ENCODE measurements at regions not wholly inside any gene's neighbourhood (a gene's known extent, or its start where the extent isn't known, plus 50 kb on each side); places are given as distances from the start of the nearest gene placed in this dataset.

DNA sequence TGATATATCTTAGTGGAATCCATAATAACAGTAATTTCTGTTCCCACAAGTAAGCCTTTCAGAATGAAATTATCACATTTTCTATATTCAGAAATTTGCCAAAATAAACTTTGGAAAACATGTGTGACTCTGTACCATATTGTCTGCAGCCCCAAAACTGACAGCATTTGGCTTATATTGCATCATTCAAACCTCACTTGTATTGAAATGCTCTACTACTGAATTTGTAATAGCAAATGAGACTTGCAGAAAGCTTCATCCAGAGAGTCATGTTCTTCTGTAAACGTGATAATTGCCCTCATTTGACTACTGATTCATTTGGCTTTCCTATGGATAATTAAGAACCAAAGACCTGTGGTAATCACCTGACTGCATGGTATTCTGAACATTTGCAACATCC lies 1249.5 kb upstream of the CDH18 start:
- no peak for DNase-seq (ENCODE audit: low read depth in 1 of 2, low spot score in 1 of 2)
- Histone ChIP-seq H3K27me3 (ENCODE audit: insufficient read depth, poor library complexity, severe bottlenecking) (no peaks in the 10 kb centered on the region), H3K27ac (replicated peaks) (no peak overlapping the region), H3K4me3 (replicated peaks; ENCODE audit: insufficient read depth, low read length) (no peak overlapping the region)
- TF ChIP-seq SPI1 (IDR thresholded peaks at IDR 0.05; ENCODE audit: borderline replicate concordance, low read depth), result no peak
- no peak for TF ChIP-seq GABPA (IDR thresholded peaks at IDR 0.05; ENCODE audit: low read depth)
- TF ChIP-seq, protein P1, sequence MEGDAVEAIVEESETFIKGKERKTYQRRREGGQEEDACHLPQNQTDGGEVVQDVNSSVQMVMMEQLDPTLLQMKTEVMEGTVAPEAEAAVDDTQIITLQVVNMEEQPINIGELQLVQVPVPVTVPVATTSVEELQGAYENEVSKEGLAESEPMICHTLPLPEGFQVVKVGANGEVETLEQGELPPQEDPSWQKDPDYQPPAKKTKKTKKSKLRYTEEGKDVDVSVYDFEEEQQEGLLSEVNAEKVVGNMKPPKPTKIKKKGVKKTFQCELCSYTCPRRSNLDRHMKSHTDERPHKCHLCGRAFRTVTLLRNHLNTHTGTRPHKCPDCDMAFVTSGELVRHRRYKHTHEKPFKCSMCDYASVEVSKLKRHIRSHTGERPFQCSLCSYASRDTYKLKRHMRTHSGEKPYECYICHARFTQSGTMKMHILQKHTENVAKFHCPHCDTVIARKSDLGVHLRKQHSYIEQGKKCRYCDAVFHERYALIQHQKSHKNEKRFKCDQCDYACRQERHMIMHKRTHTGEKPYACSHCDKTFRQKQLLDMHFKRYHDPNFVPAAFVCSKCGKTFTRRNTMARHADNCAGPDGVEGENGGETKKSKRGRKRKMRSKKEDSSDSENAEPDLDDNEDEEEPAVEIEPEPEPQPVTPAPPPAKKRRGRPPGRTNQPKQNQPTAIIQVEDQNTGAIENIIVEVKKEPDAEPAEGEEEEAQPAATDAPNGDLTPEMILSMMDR (IDR thresholded peaks at IDR 0.05; ENCODE audit: insufficient read depth, low read length), result no peak
- TF ChIP-seq, protein P2, sequence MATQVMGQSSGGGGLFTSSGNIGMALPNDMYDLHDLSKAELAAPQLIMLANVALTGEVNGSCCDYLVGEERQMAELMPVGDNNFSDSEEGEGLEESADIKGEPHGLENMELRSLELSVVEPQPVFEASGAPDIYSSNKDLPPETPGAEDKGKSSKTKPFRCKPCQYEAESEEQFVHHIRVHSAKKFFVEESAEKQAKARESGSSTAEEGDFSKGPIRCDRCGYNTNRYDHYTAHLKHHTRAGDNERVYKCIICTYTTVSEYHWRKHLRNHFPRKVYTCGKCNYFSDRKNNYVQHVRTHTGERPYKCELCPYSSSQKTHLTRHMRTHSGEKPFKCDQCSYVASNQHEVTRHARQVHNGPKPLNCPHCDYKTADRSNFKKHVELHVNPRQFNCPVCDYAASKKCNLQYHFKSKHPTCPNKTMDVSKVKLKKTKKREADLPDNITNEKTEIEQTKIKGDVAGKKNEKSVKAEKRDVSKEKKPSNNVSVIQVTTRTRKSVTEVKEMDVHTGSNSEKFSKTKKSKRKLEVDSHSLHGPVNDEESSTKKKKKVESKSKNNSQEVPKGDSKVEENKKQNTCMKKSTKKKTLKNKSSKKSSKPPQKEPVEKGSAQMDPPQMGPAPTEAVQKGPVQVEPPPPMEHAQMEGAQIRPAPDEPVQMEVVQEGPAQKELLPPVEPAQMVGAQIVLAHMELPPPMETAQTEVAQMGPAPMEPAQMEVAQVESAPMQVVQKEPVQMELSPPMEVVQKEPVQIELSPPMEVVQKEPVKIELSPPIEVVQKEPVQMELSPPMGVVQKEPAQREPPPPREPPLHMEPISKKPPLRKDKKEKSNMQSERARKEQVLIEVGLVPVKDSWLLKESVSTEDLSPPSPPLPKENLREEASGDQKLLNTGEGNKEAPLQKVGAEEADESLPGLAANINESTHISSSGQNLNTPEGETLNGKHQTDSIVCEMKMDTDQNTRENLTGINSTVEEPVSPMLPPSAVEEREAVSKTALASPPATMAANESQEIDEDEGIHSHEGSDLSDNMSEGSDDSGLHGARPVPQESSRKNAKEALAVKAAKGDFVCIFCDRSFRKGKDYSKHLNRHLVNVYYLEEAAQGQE (IDR thresholded peaks at IDR 0.05; ENCODE audit: insufficient replicate concordance, low read depth), result no peak
- TF ChIP-seq POLR2AphosphoS5 (IDR thresholded peaks at IDR 0.05; ENCODE audit: low read depth), result no peak

DNA sequence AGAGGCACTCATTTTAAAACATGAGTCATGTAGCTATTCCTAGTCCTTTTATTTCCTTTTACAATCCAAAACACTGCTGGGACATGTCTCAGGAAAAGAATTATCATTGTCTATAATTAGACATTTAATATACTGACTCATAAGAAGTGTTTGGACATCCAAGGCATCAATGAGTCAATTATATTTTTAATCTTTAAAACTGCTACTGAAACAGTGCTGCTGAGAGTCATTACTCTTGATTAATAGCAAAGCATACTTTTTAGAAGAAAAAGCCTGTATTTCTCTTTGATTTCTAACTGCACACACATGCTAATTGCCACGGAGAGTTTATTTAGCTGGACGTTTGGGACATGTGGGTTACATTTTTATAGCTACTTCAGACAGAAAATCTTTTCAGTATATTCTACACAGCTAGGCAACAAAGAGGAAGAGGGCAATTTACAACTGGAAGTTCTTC lies 1249.0 kb upstream of the CDH18 start:
- no peak for TF ChIP-seq POLR2AphosphoS5 (IDR thresholded peaks at IDR 0.05; ENCODE audit: low read depth)
- TF ChIP-seq, protein P2 (IDR thresholded peaks at IDR 0.05; ENCODE audit: insufficient replicate concordance, low read depth), result no peak
- no peak for TF ChIP-seq GABPA (IDR thresholded peaks at IDR 0.05; ENCODE audit: low read depth)
- TF ChIP-seq, protein P1 (IDR thresholded peaks at IDR 0.05; ENCODE audit: insufficient read depth, low read length), result no peak
- TF ChIP-seq SPI1 (IDR thresholded peaks at IDR 0.05; ENCODE audit: borderline replicate concordance, low read depth), result no peak
- no peak for DNase-seq (ENCODE audit: low read depth in 1 of 2, low spot score in 1 of 2)

DNA sequence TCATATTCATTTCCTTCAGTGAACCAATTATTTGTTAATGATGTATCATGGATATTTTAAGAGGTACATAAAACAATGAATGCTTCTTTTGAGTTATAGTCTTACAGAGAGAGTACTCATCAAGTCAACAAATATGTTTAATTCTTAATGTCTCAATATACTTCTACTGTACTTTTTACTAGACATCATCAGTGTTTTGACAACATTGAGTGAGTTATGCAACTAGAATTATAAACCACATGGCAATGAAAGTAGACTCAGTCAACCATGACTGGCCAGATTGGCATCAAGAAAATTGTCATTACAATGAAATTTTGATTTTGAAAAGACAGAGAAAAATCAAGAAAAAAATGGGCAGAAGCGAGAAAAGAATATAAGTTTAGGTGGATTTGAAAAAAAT lies 1248.1 kb upstream of the CDH18 start:
- no peak overlapping the region for H3K4me3 ChIP-seq (replicated peaks; ENCODE audit: insufficient read depth, low read length)
- no peak overlapping the region for H3K27ac ChIP-seq (replicated peaks)
- no peaks in the 10 kb centered on the region for H3K27me3 ChIP-seq (ENCODE audit: insufficient read depth, poor library complexity, severe bottlenecking)
- DNase-seq (ENCODE audit: low read depth in 1 of 2, low spot score in 1 of 2), result no peak
- TF ChIP-seq, protein P2 (IDR thresholded peaks at IDR 0.05; ENCODE audit: insufficient replicate concordance, low read depth), result no peak
- TF ChIP-seq POLR2AphosphoS5 (IDR thresholded peaks at IDR 0.05; ENCODE audit: low read depth), result no peak
- TF ChIP-seq SPI1 (IDR thresholded peaks at IDR 0.05; ENCODE audit: borderline replicate concordance, low read depth), result no peak
- no peak for TF ChIP-seq GABPA (IDR thresholded peaks at IDR 0.05; ENCODE audit: low read depth)
- TF ChIP-seq, protein P1 (IDR thresholded peaks at IDR 0.05; ENCODE audit: insufficient read depth, low read length), result no peak

More for the DNA sequence above, 1249.0 kb upstream of the CDH18 start:
- H3K27me3 ChIP-seq (ENCODE audit: insufficient read depth, poor library complexity, severe bottlenecking), result no peaks in the 10 kb centered on the region
- H3K4me3 ChIP-seq (replicated peaks; ENCODE audit: insufficient read depth, low read length), result no peak overlapping the region
- H3K27ac ChIP-seq (replicated peaks), result no peak overlapping the region
